ENCODE measurements at regions not wholly inside any gene's neighbourhood (a gene's known extent, or its start where the extent isn't known, plus 50 kb on each side); places are given as distances from the start of the nearest gene placed in this dataset.

GRCh38 chr1:232383455-232384123, 246.3 kb downstream of the SIPA1L2 start:
- no peak for DNase-seq (ENCODE audit: low read depth)

- DNase-seq (ENCODE audit: low read depth): peak; percentile 2
Observed at GRCh38 chr1:232382671-232383070, 247.3 kb downstream of the SIPA1L2 start.

- no peak for DNase-seq (ENCODE audit: low read depth)
Observed at GRCh38 chr1:232381394-232382100, 248.4 kb downstream of the SIPA1L2 start.

GRCh38 chr1:232380596-232380995, 249.3 kb downstream of the SIPA1L2 start:
- no peak for DNase-seq (ENCODE audit: low read depth)

GRCh38 chr1:232380131-232380530, 249.8 kb downstream of the SIPA1L2 start:
- DNase-seq (ENCODE audit: low read depth): no peak

GRCh38 chr1:232379063-232379434, 250.9 kb downstream of the SIPA1L2 start:
- DNase-seq (ENCODE audit: low read depth): no peak

GRCh38 chr1:232378266-232379062, 251.5 kb downstream of the SIPA1L2 start:
- DNase-seq (ENCODE audit: low read depth): no peak

- peak; percentile 23 for DNase-seq (ENCODE audit: low read depth)
Observed at GRCh38 chr1:232377494-232377770, 252.5 kb downstream of the SIPA1L2 start.

GRCh38 chr1:232376632-232377493, 253.1 kb downstream of the SIPA1L2 start:
- no peak for DNase-seq (ENCODE audit: low read depth)

GRCh38 chr1:232372841-232373440, 257.0 kb downstream of the SIPA1L2 start:
- DNase-seq (ENCODE audit: low read depth): no peak

GRCh38 chr1:232372431-232372830, 257.5 kb downstream of the SIPA1L2 start:
- DNase-seq (ENCODE audit: low read depth): no peak

- no peak for DNase-seq (ENCODE audit: low read depth)
Observed at GRCh38 chr1:232369451-232370296, 260.3 kb downstream of the SIPA1L2 start.

GRCh38 chr1:232368821-232369321, 261.1 kb downstream of the SIPA1L2 start:
- no peak for DNase-seq (ENCODE audit: low read depth)

- DNase-seq (ENCODE audit: low read depth): no peak
Observed at GRCh38 chr1:232367293-232367692, 262.6 kb downstream of the SIPA1L2 start.

GRCh38 chr1:232364654-232365382, 265.1 kb downstream of the SIPA1L2 start:
- DNase-seq (ENCODE audit: low read depth): no peak

GRCh38 chr1:232363008-232363407, 266.9 kb downstream of the SIPA1L2 start:
- DNase-seq (ENCODE audit: low read depth): no peak

- DNase-seq (ENCODE audit: low read depth): peak; percentile 12
Observed at GRCh38 chr1:232357416-232357815, 272.5 kb downstream of the SIPA1L2 start.

- DNase-seq (ENCODE audit: low read depth): no peak
Observed at GRCh38 chr1:232355162-232356006, 274.5 kb downstream of the SIPA1L2 start.

GRCh38 chr1:232353001-232353400, 276.9 kb downstream of the SIPA1L2 start:
- no peak for DNase-seq (ENCODE audit: low read depth)
